HG03064 (cell line): ENCODE measurements at regions not wholly inside any gene's neighbourhood (a gene's known extent, or its start where the extent isn't known, plus 50 kb on each side); places are given as distances from the start of the nearest gene placed in this dataset.

Experiments used
- ATAC-seq: cut with Tn5 transposase; IDR thresholded peaks from one replicate; pipeline ENCODE4 v1.9.1; 2021; ENCODE audit warnings: low read depth; ENCODE audit not compliant: unreplicated experiment

- ATAC-seq, result no peak
Measured at GRCh38 chr17:33403194-33403593, 110.1 kb upstream of the ASIC2 start.

DNA sequence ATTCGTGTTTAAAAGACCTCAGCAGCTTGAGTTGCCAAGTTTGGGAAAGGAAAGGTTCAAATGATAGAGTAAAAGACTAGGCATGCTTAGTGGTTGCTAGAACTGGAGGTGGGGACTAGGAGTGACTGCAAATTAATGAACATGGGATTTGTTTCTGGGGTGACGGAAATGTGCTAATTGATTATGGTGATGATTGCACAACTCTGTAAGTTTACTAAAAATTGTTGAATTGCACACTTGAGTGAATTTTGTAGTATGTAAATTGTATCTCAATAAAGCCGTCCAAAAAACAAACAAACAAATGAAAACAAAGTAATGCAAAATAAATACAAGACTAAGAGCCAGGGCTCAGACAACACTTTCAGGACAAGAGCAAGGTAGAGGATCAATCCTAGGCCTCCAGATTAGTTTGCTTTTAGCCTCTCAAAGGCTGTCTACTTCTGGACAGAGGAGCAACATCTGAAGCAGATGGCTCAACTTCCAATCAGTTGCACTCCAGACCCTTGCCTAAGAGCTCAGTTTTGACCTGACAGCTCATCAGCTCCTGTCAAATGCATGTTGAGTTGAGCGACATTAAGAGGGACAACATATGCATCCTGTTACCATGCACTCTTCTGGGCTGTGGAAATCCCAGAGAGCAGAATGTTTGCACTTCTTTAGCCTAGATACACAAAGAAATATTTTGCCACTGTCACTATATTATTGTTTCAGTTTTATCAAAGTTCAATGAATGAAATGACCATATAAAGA lies 111.2 kb upstream of the ASIC2 start:
- ATAC-seq, result no peak

- no peak for ATAC-seq
Measured at GRCh38 chr17:33416131-33416530, 123.0 kb upstream of the ASIC2 start.

DNA sequence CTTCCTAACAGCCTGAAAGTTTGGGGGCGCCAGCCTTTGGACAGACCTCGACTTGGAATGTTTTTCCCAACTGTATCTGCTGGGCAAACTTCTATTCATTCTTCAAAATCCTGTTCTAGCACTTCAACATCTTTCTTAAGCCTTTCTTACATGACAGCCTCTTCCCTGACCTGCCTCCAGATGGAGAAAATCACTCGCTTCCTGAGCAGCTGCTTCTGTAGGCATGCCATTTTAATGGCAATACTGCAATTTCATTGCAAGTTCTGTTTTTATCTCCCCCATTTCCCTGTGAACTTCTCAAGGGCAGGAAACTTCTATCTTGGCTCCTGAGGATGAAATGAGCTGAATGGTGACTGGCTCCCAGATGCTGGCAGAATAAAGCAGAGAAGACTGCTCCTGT lies 128.8 kb upstream of the ASIC2 start:
- ATAC-seq, result no peak

GRCh38 chr17:33433581-33433980 lies 140.5 kb upstream of the ASIC2 start:
- no peak for ATAC-seq

DNA sequence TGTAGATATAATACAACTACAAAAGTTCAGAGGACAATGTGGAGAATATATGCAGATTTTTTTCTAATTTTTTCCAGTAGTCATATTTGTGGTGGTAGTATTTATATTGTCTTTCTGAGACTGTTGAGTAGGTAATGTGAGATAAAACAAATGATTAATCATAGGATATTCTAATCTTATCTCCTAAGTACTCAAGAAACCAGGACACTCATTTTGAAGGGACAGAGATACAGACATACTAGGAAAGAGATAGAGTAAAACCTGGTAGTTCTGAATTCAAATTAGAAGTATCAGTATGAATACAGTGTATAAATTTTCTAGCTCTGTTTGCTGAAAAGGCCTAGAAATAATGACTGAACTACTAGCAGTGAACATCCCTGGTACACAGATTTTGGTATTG lies 141.7 kb upstream of the ASIC2 start:
- no peak for ATAC-seq

DNA sequence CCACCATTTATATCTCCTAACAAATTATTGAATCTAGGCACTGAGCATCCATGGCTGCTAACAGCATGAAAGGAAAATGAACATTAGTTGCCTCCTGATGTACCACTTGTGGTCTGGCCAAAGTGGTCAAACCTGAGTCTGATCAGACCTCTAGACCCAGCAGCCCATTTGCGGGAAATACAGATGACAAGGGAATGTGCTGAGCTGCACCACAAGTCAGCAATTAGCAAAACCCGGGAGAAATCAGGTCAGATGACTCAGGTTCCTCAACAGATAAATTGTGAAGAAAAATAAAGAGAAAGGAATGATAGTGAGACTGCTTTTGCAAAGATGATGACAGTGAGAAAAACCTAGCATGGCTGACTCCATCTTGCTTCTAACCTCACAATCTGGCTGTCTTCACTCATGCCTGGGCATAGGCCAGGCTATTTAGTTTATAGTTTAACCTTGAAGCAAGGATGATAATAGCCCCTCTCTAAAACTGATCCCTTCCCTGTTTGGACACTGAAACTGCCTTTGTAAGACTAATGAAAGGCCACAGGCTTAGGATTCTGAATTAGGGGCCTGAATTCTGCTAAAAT lies 142.7 kb upstream of the ASIC2 start:
- ATAC-seq, result no peak

DNA sequence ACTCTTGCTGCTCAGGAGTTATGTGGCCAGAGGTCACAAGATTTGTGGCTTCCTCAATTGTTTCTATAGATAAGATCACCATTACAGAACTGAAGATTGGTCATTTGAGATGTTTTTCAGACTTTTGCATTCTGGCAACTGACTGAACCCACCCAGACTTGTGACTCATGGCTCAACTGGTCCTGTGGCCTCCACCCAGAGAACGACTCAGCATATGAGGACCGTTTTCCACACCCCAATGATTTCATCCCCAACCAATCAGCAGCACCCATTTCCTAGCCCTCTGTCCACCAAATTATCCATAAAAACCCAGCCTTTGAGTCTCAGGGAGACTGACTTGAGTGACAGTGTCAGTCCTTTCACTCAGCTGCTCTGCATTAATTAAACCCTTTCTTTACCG lies 143.2 kb upstream of the ASIC2 start:
- ATAC-seq, result no peak

DNA sequence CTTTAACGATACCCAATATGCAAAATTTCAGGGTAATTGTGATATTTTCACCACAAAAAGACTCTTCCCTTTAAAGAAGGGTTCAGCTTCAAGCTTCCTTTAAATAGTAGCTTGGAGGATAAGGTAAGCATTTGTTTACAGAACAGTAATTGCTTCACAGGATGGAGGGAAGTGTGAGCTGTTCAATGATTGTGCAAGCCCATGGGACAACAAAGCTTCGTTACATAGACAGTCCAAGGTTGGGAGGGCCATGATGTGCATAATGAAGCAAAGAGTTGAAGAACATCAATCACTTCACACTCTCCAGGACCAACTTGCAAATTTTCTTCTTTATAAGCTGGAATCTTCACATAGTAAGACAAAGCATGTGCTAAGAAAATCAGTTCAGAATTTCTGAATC lies 145.0 kb upstream of the ASIC2 start:
- no peak for ATAC-seq

- ATAC-seq, result no peak
Measured at GRCh38 chr17:33438578-33438977, 145.5 kb upstream of the ASIC2 start.

GRCh38 chr17:33442320-33442719 lies 149.2 kb upstream of the ASIC2 start:
- ATAC-seq, result no peak

- no peak for ATAC-seq
Measured at GRCh38 chr17:33444731-33445130, 151.6 kb upstream of the ASIC2 start.

- no peak for ATAC-seq
Measured at GRCh38 chr17:33447090-33447489, 154.0 kb upstream of the ASIC2 start.

DNA sequence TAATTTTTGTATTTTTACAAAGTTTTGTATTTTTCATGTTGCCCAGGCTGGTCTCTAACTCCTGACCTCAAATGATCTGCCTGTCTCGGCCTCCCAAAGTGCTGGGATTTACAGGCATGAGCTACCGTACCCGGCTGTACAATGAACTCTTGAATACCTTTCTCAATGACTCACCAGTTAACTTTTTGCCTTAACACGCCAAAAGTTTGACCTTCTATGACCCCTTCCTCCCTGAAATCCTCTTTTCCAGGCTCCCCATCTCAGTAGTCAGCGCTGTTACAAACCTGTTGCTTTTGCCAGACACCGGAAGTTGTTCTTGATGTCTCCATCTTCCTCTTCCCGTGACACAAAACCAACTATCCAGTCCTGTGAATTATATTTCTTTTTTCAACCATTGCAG lies 158.1 kb upstream of the ASIC2 start:
- ATAC-seq, result no peak

- no peak for ATAC-seq
Measured at GRCh38 chr17:33457477-33457876, 164.4 kb upstream of the ASIC2 start.

GRCh38 chr17:33459078-33459940 lies 166.2 kb upstream of the ASIC2 start:
- peak; percentile 57 for ATAC-seq

DNA sequence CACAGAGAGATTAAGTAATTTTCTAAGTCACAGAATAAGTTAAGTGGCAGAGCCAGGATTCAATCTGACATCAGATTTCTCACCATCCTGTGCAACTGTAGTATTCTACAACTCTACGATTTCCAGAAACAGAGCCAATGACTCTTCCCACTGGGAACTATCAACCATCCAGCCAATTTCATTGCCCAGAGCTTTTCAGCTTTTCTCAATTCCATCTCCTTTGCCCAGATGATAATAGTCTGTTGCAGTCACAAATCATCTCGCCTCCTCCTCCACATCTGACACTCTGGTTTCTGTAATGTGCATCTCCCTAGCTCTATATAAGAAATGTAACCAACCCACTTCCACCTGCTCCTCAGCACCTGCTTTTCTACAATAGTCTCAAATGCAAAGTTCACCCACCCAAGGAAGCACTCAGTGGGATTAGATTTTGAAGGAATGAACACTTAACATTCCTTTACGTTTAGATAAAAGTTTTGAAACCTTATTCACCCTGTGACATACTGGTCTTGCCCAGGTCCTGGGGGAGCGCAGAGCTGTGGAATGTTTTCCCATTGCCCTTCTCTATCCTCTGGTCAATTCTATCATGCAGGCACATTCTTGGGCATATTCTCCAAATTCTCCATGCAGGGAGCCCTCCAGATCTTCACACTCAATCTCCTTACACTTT lies 167.8 kb upstream of the ASIC2 start:
- ATAC-seq, result no peak

GRCh38 chr17:33463887-33464286 lies 170.8 kb upstream of the ASIC2 start:
- no peak for ATAC-seq

GRCh38 chr17:33464669-33465280 lies 171.7 kb upstream of the ASIC2 start:
- no peak for ATAC-seq

DNA sequence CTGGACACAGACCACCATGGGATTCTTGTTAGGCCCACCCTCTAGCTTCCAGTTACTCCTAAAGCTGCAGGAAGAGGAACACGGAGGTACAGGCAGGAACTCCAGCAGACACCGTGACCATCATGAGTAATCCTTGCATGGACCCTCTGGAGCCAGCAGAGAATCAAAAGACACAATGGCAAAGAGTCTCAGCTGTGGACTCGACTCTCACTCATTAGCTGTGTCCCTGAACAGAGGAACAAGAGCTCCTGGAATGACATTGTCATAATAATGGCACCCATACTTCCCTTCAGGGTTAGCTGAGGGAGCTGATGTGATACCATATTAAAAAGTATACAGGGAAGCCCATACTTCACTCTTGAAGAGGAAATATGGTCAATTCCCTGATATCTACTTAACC lies 176.3 kb upstream of the ASIC2 start:
- ATAC-seq, result no peak

- ATAC-seq, result no peak
Measured at GRCh38 chr17:33469911-33470310, 176.8 kb upstream of the ASIC2 start.
